Right cardiac atrium (tissue), 5 donors: ENCODE measurements at regions not wholly inside any gene's neighbourhood (a gene's known extent, or its start where the extent isn't known, plus 50 kb on each side); places are given as distances from the start of the nearest gene placed in this dataset.
"Not testable (repeated sequence)": the region's sequence is repeated elsewhere in the genome, so short reads cannot be mapped to it uniquely, and the experiment has no call there.

ENCODE experiments used
- ATAC-seq, 2 donors: fragments of 200-7000 bp; cut with Tn5 transposase; one replicate each; pipeline versions ENCODE4 v1.8.0 to v1.9.1; 2020; ENCODE audit warnings: moderate library complexity in 2 of 2, mild to moderate bottlenecking in 1 of 2
- DNase-seq, 3 donors: peaks; one replicate each; pipeline ENCODE4 v3.0.0-alpha.2; 2020
- H3K27ac ChIP-seq: one replicate; pipeline ENCODE4 v1.5.1; 2013; ENCODE audit warnings: mild to moderate bottlenecking, low read length, control low read depth, moderate library complexity
- H3K27me3 ChIP-seq: one replicate; pipeline ENCODE4 v1.6.1; 2013; ENCODE audit not compliant: control insufficient read depth, insufficient read depth
- H3K4me1 ChIP-seq: one replicate; pipeline ENCODE4 v1.6.1; 2013; ENCODE audit warnings: low read length; ENCODE audit not compliant: control insufficient read depth, insufficient read depth
- H3K4me3 ChIP-seq: one replicate; pipeline ENCODE4 v1.5.1; 2013; ENCODE audit warnings: low read length, control low read depth
- H3K9me3 ChIP-seq: one replicate; pipeline ENCODE4 v1.6.1; 2013; ENCODE audit warnings: low read length; ENCODE audit not compliant: control insufficient read depth
- whole genome bisulfite sequencing: extraction: QIAGEN DNeasy Blood & Tissue Kit; methylation state at CpG from one replicate; pipeline ENCODE4 v1.1.7; 2013; 5-methylcytosine and 5-hydroxymethylcytosine counted together
- intact Hi-C, 4 donors: fragments of 100-400 bp; cut with DNase I; formaldehyde crosslinking; loops; one replicate each; pipeline versions ENCODE4 v1.11.0 to v1.14.0; 2022 to 2023
- donor health status: healthy with polysubstance abuse.
- donor health status: DM: no; HTN: yes; CAD: no.
- donor health status: DM: no; HTN: no; CAD: no.
- donor health status: DM: no; HTN: yes; CAD: no; lungs with severe emphysema.
- donor health status: DM: yes; HTN: yes; CAD: no.

GRCh38 chr11:90650153-90650552 is 427.3 kb upstream of the CHORDC1 start:
- no peaks in the 10 kb centered on the region for H3K4me1 ChIP-seq
- H3K9me3 ChIP-seq: no peaks in the 10 kb centered on the region
- H3K27ac ChIP-seq: no peak overlapping the region
- WGBS: 88% methylated on average over 2 of the region's 2 CpGs
- H3K27me3 ChIP-seq: no peaks in the 10 kb centered on the region
- no peak for DNase-seq
- intact Hi-C loops: no loop called here
- H3K4me3 ChIP-seq: no peak overlapping the region
- ATAC-seq: no peak

DNA sequence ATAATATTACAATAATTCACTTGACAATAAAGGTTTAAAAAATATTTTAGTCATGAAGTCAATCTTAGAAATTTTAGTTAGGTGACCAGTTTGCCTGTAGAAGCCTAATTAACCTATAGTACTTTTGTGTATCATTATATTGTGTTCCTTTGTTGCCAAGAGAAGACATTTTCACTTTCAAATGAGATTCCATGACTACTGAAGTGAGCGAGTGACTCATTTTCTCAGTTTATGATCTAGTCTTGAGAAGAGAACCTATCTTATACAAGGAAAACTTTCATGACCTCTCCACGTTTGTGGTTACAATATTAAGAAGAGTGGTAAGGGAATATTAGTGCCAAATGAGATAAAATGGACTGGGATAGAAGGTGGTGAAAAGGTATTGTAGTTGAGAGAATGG is 423.9 kb upstream of the CHORDC1 start:
- Histone ChIP-seq H3K27ac (no peak overlapping the region), H3K4me1 (no peaks in the 10 kb centered on the region), H3K4me3 (no peak overlapping the region), H3K27me3 (no peaks in the 10 kb centered on the region), H3K9me3 (no peaks in the 10 kb centered on the region)
- intact Hi-C loops: no loop called here
- 67% methylated on average over 2 of the region's 2 CpGs for WGBS
- ATAC-seq: no peak
- no peak for DNase-seq

DNA sequence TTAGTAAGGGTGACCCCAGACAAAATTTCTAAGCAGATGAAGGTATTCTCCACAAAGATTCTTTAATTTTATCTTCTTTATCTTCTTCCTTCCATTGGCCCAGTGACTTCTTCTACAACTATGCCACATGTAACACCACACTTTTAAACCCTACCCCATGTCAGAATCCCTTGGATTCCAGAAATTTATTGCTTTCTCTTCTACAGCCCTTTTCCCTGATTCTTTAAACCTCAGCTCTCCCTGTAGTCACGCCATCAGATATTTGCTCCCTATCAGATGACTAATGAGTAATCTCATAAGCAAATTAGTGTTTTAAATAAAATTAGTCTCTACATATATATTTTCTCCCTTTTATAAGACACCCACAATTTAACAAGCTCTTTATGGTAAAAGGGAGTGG is 423.4 kb upstream of the CHORDC1 start:
- intact Hi-C loops: no loop called here
- no peak for ATAC-seq
- Histone ChIP-seq H3K4me3 (no peak overlapping the region), H3K27ac (no peak overlapping the region), H3K4me1 (no peaks in the 10 kb centered on the region), H3K27me3 (no peaks in the 10 kb centered on the region), H3K9me3 (no peaks in the 10 kb centered on the region)
- WGBS: 85% methylated on average over 1 of the region's 1 CpG
- DNase-seq: no peak

DNA sequence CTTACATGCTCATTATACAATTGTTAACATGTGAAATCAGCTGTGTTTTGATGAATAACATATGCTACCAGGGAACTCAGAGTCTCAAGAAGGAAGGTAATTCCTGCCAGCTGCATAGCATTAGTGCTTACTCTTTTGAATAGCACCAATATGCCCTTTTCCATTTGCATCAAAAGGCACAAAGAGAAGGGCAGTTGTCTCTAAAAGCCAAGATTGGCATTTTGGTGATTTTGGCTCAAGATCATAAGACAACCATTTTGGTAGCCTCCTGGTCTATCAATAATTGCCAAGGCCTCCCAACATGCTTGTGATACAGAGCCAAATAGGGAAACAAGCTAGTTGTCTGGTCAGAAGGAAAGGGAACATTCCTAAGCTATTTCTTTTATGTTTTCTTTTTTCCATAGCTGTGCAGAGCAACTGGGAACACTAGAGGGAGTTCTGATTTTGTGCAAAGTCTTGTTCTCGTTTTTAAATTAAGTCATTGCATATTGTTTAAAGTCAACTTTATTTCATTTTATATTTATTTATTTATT is 416.7 kb upstream of the CHORDC1 start:
- ATAC-seq: no peak
- intact Hi-C loops: no loop called here
- DNase-seq: no peak
- whole genome bisulfite sequencing: 3% methylated on average over 1 of the region's 1 CpG
- Histone ChIP-seq H3K27me3 (no peaks in the 10 kb centered on the region), H3K4me1 (no peaks in the 10 kb centered on the region), H3K9me3 (no peaks in the 10 kb centered on the region), H3K4me3 (no peak overlapping the region), H3K27ac (no peak overlapping the region)

- DNase-seq: no peak
- H3K4me1 ChIP-seq: no peaks in the 10 kb centered on the region
- ATAC-seq: no peak
- 83% methylated on average over 1 of the region's 1 CpG for WGBS
- H3K27me3 ChIP-seq: no peaks in the 10 kb centered on the region
- no peak overlapping the region for H3K27ac ChIP-seq
- H3K4me3 ChIP-seq: no peak overlapping the region
- H3K9me3 ChIP-seq: no peaks in the 10 kb centered on the region
- intact Hi-C loops: no loop called here
Measured at GRCh38 chr11:90635886-90636285, 413.0 kb upstream of the CHORDC1 start.

GRCh38 chr11:90635151-90635550 is 412.3 kb upstream of the CHORDC1 start:
- intact Hi-C loops: no loop called here
- DNase-seq (no peak), ATAC-seq (no peak)
- Histone ChIP-seq H3K4me1 (no peaks in the 10 kb centered on the region), H3K27me3 (no peaks in the 10 kb centered on the region), H3K27ac (no peak overlapping the region), H3K4me3 (no peak overlapping the region), H3K9me3 (no peaks in the 10 kb centered on the region)
- WGBS: 60% methylated on average over 1 of the region's 1 CpG

DNA sequence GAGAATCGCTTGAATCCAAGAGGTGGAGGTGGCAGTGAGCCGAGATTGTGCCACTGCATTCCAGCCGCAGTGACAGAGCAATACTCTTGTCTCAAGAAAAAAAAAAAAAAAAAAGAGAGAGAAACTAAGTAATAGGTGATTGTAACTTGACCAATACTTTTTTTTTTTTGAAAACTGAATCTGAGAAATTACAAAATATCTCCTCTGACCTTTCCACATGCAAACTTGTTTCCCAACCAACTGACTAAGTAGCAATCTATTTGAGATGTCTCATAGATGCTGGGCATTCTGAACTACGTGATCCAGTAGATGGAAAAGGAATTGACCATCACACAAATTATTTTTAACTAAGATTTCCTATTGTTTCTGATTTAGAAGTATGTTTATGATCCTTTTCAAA is 407.3 kb upstream of the CHORDC1 start:
- ATAC-seq: no peak
- H3K9me3 ChIP-seq: no peaks in the 10 kb centered on the region
- no peak for DNase-seq
- intact Hi-C loops: no loop called here
- H3K4me1 ChIP-seq: no peaks in the 10 kb centered on the region
- WGBS: 83% methylated on average over 4 of the region's 4 CpGs
- no peak overlapping the region for H3K4me3 ChIP-seq
- no peaks in the 10 kb centered on the region for H3K27me3 ChIP-seq
- no peak overlapping the region for H3K27ac ChIP-seq

DNA sequence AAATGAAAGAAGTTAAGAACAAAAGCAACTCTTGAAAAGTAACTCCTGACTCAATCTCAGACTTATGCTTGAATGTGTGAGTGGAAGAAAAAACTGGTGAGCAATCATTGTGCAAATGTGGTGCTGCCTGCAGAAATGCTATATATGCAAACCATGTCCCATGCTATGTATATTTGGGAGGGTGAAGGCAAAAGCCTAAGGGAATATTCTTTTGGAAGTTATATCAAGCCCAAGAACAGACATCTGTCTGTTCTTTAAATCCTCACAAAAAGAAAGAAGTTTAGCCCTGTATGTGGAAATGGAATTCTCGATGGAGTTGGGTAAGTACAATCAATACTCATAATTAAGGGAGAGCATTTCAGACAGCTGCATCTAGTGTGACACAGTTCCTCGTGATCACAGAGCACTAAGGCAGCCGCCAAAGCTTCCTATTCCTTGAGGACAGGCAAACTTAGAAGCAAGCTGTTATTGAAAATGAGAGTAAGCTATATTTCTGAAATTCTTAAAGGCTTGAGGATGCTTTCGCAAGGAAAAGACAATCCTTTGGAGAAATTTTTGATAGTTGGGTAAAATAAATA is 406.5 kb upstream of the CHORDC1 start:
- intact Hi-C loops: no loop called here
- WGBS: 76% methylated on average over 4 of the region's 4 CpGs
- no peak for ATAC-seq
- no peaks in the 10 kb centered on the region for H3K27me3 ChIP-seq
- no peaks in the 10 kb centered on the region for H3K4me1 ChIP-seq
- no peak for DNase-seq
- no peak overlapping the region for H3K4me3 ChIP-seq
- no peak overlapping the region for H3K27ac ChIP-seq
- H3K9me3 ChIP-seq: no peaks in the 10 kb centered on the region

- Histone ChIP-seq H3K4me1 (no peaks in the 10 kb centered on the region), H3K27me3 (no peaks in the 10 kb centered on the region), H3K27ac (no peak overlapping the region), H3K4me3 (no peak overlapping the region), H3K9me3 (no peaks in the 10 kb centered on the region)
- ATAC-seq: no peak
- WGBS: 43% methylated on average over 2 of the region's 2 CpGs
- DNase-seq: no peak
- intact Hi-C loops: no loop called here
Measured at GRCh38 chr11:90614318-90614717, 391.5 kb upstream of the CHORDC1 start.

DNA sequence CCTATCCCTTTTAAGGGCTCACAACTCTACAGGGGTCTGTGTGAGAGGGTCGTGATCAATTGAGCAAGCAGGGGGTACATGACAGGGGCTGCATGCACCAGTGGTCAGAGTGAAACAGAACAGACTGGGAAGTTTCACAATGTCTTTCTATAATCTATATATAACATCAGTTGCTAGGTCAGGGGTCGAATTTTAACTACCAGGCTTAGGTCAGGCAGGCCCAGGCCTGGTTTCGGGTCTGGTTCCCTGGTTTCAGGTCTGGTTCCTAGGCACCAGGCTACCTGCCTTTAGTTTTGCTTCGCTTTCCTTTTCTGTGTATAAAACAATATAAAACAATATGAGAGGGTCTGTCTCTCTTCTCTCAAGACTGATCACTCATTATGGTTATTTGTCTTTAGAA is 390.2 kb upstream of the CHORDC1 start:
- intact Hi-C loops, H3K4me1 ChIP-seq: not testable (repeated sequence)
- WGBS: 75% methylated on average over 4 of the region's 4 CpGs

DNA sequence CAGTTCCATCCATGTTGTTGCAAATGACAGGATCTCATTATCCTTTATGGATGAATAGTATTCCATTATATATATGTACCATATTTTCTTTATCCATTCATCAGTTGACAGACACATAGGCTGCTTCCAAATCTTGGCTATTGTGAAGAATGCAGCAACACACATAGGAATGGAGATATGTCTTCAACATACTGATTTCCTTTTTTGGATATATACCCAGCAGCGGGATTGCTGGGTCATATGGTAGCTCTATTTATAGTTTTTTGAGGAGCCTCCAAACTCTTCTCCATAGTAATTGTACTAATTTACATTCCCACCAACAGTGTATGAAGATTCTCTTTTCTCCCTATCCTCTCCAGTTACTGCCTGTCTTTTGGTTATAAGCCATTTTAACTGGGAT is 383.9 kb upstream of the CHORDC1 start:
- no peaks in the 10 kb centered on the region for H3K9me3 ChIP-seq
- H3K27ac ChIP-seq: no peak overlapping the region
- no peaks in the 10 kb centered on the region for H3K4me1 ChIP-seq
- H3K4me3 ChIP-seq: no peak overlapping the region
- intact Hi-C loops: no loop called here
- DNase-seq (no peak), ATAC-seq (no peak)
- H3K27me3 ChIP-seq: no peaks in the 10 kb centered on the region
- 72% methylated on average over 1 of the region's 1 CpG for WGBS

More for the DNA sequence above, 390.2 kb upstream of the CHORDC1 start:
- ATAC-seq, H3K9me3 ChIP-seq, H3K27me3 ChIP-seq, DNase-seq, H3K27ac ChIP-seq, H3K4me3 ChIP-seq: not testable (repeated sequence)

DNA sequence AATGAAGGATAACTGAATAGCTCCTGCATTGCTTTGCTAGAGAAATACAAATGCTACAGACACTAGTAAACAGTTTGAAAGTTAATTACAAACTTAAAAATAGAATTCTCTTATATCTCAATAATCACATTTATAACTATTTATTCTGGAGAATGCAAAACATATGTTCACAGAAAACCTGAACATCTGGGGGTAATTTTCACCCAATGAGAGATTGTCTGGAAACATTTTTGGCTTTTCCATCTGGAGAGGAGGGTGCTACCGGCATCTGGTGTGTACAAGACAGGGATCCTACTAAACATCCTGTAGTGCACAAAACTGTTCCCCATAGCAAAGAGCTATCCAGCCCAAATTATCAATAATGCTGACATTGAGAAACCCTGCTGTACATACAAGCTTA is 378.4 kb upstream of the CHORDC1 start:
- no peak for DNase-seq
- 81% methylated on average over 1 of the region's 1 CpG for WGBS
- no peaks in the 10 kb centered on the region for H3K4me1 ChIP-seq
- intact Hi-C loops: no loop called here
- no peak overlapping the region for H3K4me3 ChIP-seq
- H3K27ac ChIP-seq: no peak overlapping the region
- no peaks in the 10 kb centered on the region for H3K27me3 ChIP-seq
- ATAC-seq: no peak
- H3K9me3 ChIP-seq: no peaks in the 10 kb centered on the region
